Urinary bladder (tissue), 3 donors: ENCODE measurements at regions not wholly inside any gene's neighbourhood (a gene's known extent, or its start where the extent isn't known, plus 50 kb on each side); places are given as distances from the start of the nearest gene placed in this dataset.
"Not testable (repeated sequence)": the region's sequence is repeated elsewhere in the genome, so short reads cannot be mapped to it uniquely, and the experiment has no call there.

Experiments
- DNase-seq: peaks from one replicate; pipeline ENCODE4 v3.0.0-alpha.2; 2015; ENCODE audit errors: extremely low spot score
- H3K27ac ChIP-seq: one replicate; pipeline ENCODE4 v1.5.1; 2013; ENCODE audit warnings: low read depth, mild to moderate bottlenecking, moderate library complexity
- H3K36me3 ChIP-seq: one replicate; pipeline ENCODE4 v1.6.1; 2013; ENCODE audit warnings: mild to moderate bottlenecking, moderate library complexity; ENCODE audit not compliant: insufficient read depth
- H3K4me1 ChIP-seq: one replicate; pipeline ENCODE4 v1.6.1; 2013; ENCODE audit warnings: mild to moderate bottlenecking, moderate library complexity; ENCODE audit not compliant: insufficient read depth
- H3K4me3 ChIP-seq: one replicate; pipeline ENCODE4 v1.5.1; 2013; ENCODE audit warnings: low read depth, low read length
- WGBS: extraction: QIAGEN DNeasy Blood & Tissue Kit; methylation state at CpG from one replicate; pipeline ENCODE4 v1.1.7; 2013; 5-methylcytosine and 5-hydroxymethylcytosine counted together
- donor health status: healthy with polysubstance abuse.
- donor health status: healthy.

DNA sequence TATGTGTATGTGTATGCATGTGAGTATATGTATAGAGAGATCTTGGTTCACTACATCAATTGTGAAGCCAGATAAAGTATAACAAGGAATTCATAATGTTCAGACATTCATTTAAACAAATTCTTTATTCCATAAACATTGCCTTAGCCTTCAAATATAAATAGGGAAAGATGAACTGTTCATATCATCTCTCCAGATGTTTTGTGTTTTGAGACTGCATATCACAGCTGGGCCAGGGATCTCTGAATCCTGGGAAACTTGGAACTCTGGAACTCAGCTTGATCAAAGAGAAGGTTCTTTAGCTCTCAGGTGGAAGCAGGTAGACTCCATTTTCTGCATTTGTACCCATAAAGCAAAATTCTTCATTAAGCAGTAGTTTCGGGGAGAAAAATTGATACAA is 272.6 kb upstream of the ETAA1 start:
- no peaks in the 10 kb centered on the region for H3K36me3 ChIP-seq
- no peak overlapping the region for H3K4me3 ChIP-seq
- no peak for DNase-seq
- WGBS: 95% methylated on average over 1 of the region's 1 CpG
- H3K27ac ChIP-seq: no peak overlapping the region
- H3K4me1 ChIP-seq: no peaks in the 10 kb centered on the region

DNA sequence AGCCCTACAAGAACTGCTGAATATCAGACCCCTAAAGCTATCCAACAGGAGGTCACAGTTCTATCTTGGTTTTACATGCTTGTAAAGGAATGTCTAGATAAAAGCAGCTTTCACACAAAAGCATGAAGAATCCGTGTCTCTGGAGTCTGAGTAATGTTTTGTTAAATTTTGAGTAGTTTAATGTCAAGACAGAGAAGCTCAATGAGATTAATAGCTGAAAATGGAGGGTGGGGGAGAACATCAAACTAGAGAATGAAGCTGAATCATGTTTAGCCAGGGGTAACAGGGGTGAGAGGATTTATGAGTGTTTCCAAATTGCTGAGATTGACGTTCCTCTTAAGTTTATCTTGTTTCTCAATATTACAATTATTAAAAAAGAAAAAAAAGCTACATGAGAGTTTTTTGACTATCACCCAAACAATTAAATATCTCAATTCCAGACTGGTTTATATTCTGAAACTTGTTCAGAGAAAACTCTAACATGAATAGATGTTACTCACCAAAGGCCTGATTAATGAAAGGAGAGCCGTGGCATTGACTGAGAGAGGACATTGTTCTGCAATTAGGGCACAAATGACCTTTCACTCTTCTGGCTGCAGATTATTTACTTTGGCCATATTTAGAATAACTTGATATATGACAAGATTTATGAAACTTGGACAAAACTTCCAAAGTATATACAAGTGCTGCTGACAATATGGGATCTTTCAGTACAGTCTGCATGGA is 266.4 kb upstream of the ETAA1 start:
- H3K36me3 ChIP-seq: no peaks in the 10 kb centered on the region
- no peak overlapping the region for H3K4me3 ChIP-seq
- 49% methylated on average over 3 of the region's 3 CpGs for WGBS
- peak; percentile 35 for DNase-seq
- no peaks in the 10 kb centered on the region for H3K4me1 ChIP-seq
- no peak overlapping the region for H3K27ac ChIP-seq

DNA sequence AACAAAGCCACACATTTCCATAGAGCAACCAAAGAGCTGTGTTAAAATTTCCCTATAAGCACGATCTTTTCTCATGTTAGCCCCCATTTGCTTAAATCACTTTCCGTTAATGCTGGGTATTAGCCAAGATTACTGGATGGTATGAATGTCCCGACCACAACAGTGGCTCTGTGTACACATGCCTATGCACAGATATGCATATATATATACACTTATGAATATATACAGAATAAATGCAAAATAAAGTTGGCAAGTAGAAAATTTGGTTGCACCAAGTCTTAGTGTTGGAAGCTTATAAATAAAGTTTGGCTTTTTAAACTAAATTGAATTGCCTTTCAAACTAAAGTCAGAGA is 265.9 kb upstream of the ETAA1 start:
- no peak for DNase-seq
- WGBS: 57% methylated on average over 3 of the region's 3 CpGs
- Histone ChIP-seq H3K36me3 (no peaks in the 10 kb centered on the region), H3K4me1 (no peaks in the 10 kb centered on the region), H3K4me3 (no peak overlapping the region), H3K27ac (no peak overlapping the region)

DNA sequence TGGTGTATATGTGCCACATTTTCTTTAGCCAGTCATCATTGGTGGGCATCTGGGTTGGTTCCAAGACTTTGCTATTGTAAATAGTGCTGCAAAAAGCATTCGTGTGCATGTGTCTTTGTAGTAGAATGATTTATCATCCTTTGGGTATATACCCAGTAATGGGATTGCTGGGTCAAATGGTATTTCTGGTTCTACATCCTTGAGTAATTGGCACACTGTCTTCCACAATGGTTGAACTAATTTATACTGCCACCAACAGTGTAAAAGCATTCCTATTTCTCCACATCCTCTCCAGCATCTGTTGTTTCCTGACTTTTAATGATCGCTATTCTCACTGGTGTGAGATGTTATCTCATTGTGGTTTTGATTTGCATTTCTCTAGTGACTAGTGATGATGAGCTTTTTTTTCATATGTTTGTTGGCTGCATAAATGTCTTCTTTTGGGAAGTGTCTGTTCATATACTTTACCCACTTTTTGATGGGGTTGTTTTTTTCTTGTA is 264.6 kb upstream of the ETAA1 start:
- 89% methylated on average over 2 of the region's 2 CpGs for WGBS

DNA sequence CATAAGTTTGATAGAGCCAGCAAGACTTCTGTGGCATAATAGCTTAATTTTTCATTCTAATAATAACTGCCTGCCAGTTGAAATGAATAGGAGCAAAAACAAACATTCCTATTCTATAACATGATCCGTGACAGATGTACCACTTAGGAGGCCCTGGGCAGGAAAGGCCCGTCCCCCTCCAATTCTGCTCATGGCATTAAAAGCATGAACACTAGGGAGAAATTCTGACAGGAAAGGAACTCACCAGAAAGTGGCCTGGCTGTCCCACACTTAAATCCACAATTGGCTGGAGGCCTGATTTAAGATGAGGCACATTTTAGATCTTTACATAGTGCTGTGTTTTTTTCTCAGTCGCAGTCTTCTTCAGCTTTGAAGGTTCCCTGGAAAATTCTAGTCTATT is 261.9 kb upstream of the ETAA1 start:
- H3K36me3 ChIP-seq: no peaks in the 10 kb centered on the region

More for the DNA sequence above, 264.6 kb upstream of the ETAA1 start:
- not testable (repeated sequence) for DNase-seq, H3K4me3 ChIP-seq, H3K27ac ChIP-seq, H3K36me3 ChIP-seq, H3K4me1 ChIP-seq

DNA sequence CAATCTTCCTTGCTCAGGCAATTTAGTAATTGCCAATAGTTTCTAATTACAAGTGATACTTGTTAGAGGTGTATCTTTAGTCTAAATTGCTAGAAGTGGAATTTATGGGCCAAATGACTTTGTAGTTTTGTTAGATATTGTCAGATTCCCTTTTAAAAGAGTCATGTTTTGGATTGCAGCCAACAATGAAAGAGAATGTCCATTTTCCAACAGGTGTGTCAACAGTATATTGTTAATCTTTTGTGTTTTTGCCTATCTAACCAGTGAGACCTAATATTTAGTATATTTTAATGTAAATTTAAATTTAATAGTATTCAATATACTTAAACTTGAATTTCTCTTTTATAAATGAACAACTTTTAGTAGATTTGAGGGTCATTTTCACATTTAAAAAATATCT is 259.4 kb upstream of the ETAA1 start:
- DNase-seq: no peak
- no peaks in the 10 kb centered on the region for H3K4me1 ChIP-seq
- no peaks in the 10 kb centered on the region for H3K36me3 ChIP-seq
- H3K4me3 ChIP-seq: no peak overlapping the region
- no peak overlapping the region for H3K27ac ChIP-seq

More for the DNA sequence above, 261.9 kb upstream of the ETAA1 start:
- DNase-seq: no peak
- no peak overlapping the region for H3K4me3 ChIP-seq
- no peak overlapping the region for H3K27ac ChIP-seq
- WGBS: 77% methylated on average over 3 of the region's 3 CpGs
- H3K4me1 ChIP-seq: no peaks in the 10 kb centered on the region

DNA sequence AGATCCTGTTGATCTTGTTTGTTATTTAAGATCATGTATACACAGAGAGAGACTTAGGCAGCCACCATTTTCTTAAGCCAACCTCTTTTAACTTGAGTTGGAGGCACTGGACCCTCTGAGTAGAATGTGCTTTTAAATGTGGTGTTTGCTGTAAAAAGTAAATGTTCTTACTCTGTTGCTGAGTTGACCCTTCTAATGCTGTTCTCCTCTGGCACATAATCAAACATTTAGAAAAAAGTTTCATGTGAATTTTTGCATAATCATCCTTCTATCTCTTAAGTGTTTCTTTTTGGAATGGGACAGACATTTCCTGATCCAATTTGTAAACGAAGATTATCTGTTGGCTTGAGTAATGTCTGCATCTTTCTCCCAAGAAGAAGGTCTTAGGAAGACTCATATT is 255.1 kb upstream of the ETAA1 start:
- H3K4me1 ChIP-seq: no peaks in the 10 kb centered on the region
- WGBS: 22% methylated on average over 1 of the region's 1 CpG
- no peak overlapping the region for H3K4me3 ChIP-seq
- no peaks in the 10 kb centered on the region for H3K36me3 ChIP-seq
- no peak for DNase-seq
- H3K27ac ChIP-seq: no peak overlapping the region

DNA sequence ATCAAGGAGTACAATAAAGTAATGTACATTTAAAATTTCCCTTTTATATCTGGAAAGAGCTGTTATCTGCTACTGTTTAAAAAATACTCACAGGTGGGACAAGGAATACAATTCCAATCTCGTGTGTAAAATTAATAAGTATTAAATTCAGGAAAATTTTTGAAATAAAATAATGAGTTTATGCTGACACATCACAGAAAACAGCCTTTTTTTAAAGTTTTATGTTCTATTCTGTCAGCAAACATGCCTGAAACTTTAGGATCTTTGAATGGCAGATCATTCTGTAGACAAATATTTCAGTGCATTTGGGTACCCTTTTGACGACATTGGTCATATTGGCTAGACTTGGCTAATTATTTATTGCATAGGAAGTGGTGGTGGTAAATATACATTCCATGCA is 254.4 kb upstream of the ETAA1 start:
- H3K4me1 ChIP-seq: no peaks in the 10 kb centered on the region
- DNase-seq: no peak
- no peaks in the 10 kb centered on the region for H3K36me3 ChIP-seq
- H3K27ac ChIP-seq: no peak overlapping the region
- no peak overlapping the region for H3K4me3 ChIP-seq
- 81% methylated on average over 2 of the region's 2 CpGs for WGBS

DNA sequence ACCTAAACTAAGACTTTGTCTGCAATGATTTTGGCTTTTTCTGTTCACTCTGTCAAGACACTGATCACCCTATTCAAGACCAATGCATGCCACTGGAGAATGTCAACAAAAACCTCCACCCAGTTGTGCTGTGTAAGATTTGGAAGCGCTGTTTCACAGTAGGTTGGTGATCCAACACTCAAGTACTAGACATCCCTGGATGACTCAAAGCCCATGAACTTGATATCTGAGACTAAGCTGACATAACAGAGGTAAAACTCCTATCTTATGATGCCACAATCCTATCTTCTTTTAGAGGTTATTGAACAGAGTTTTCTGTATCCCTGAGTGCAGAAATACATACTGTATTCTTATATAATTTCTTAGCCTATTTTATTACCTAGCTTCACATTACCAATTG is 251.3 kb upstream of the ETAA1 start:
- no peaks in the 10 kb centered on the region for H3K4me1 ChIP-seq
- no peak overlapping the region for H3K4me3 ChIP-seq
- 96% methylated on average over 1 of the region's 1 CpG for WGBS
- DNase-seq: no peak
- H3K27ac ChIP-seq: no peak overlapping the region
- no peaks in the 10 kb centered on the region for H3K36me3 ChIP-seq

DNA sequence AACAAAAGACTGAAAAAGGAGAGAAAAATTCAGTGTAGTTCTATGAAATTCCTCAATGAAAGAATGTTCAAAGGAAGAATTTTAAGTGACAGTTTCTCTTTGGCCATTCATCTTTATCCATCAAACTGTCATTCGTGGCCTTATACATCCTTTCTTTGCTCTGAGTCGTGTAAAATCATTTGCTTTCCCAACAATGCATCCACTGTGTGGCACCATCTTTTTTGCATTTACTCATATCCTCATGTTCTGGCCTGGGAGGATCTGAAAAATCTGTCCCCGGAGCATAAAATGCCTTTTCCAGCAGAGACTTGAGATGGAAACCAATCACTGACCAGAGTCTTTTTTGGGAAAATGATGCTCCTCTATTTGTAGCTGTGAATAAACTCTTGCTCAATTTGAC is 240.3 kb upstream of the ETAA1 start:
- 86% methylated on average over 3 of the region's 3 CpGs for WGBS
- Histone ChIP-seq H3K36me3 (no peaks in the 10 kb centered on the region), H3K4me1 (no peaks in the 10 kb centered on the region), H3K4me3 (no peak overlapping the region), H3K27ac (no peak overlapping the region)
- DNase-seq: no peak

DNA sequence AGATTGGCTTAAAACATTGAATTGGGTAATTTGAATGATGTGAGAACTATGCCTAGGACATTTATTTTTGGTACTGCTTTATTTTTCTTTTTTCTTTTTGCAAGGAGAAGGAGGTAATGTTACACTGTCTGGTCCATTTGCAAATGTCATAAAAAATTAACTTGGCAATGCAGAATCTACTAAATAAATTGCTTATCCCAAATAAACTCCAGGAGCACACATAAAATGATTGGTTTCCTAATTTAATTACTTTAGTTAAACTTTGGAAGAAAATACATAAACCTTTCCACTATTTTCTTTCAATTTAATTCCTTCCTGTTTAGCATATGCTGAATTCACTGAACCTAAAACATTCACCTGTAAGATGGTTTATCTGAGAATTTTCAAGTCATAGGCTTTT is 238.4 kb upstream of the ETAA1 start:
- no peaks in the 10 kb centered on the region for H3K4me1 ChIP-seq
- no peak overlapping the region for H3K4me3 ChIP-seq
- no peak for DNase-seq
- H3K27ac ChIP-seq: no peak overlapping the region
- H3K36me3 ChIP-seq: no peaks in the 10 kb centered on the region

DNA sequence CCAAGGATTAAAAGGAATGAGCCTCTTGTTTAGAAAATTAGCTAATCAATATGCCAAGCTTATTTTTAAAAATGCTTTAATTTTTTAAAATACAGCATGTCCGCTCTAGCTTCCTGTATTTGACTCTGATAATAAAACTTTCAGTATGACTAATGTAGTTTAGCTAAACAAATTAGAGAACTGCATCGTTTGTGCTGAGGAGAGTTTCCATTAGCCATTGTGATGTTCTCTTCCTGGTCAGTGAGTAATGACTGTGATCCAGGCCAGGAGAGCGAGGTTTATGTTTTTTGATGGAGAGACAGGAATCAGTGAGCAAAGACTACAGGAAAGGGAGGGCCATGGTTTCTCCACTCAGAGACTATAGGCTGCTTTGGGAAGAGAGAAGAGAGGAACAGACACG is 237.2 kb upstream of the ETAA1 start:
- no peak for DNase-seq
- Histone ChIP-seq H3K4me3 (no peak overlapping the region), H3K4me1 (no peaks in the 10 kb centered on the region), H3K27ac (no peak overlapping the region), H3K36me3 (no peaks in the 10 kb centered on the region)
- whole genome bisulfite sequencing: 57% methylated on average over 4 of the region's 4 CpGs

DNA sequence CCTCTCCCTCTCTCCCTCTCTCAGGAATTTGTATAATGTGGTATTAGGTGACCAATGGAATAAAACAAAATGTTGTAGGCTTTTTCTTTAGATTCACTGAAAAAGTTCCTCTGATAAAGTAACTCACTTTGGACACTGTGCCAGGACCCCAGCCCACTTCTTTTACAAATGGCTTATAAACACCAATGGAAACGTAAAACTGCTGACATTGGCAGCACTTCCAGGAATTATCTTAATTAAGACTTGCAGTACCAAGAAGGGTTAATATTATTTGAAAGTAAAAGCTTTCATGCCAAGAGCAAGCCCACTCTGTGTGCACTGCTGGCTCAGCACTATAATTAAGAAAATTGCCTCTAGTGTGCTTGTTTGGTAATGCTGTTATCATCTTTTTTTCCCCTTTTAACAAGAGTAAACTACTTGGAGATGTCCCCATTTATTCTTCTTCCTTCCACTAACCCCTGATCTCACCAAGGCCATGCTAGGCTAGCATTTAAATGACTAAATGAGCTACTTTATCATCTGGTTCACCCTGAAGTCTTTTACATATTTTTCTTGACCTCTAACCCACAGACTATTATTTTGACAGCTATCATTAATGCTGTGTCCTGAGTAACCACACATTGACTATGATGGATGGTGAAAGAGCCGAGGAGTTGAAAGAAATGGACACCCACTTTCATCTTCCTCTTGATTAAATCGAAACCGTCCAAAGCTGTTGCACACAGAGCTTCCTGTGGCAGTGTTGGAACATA is 232.2 kb upstream of the ETAA1 start:
- Histone ChIP-seq H3K27ac (no peak overlapping the region), H3K4me3 (no peak overlapping the region), H3K4me1 (no peaks in the 10 kb centered on the region), H3K36me3 (no peaks in the 10 kb centered on the region)
- DNase-seq: no peak
- WGBS: 84% methylated on average over 4 of the region's 4 CpGs

DNA sequence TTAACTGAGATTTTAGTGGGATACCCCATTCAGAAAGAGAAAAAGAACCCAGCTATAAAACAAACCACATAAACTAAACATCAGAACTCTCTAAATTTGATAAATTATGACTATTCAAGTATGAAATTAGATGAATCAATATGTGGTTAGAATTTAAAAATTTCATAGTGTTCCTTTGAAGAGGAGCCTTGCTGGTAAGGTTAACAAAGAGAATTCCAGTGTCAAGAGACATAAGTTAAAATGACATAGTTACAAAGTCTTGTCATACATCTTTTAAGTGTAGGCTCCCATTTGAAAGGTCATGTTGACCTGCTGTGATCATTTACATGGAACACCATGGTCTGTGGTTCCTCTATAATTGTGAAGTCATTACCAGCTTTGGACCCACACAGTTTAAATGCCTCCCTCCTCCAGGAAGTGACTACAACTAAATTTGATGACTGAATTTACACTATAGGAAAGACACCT is 231.6 kb upstream of the ETAA1 start:
- no peak for DNase-seq
- Histone ChIP-seq H3K4me3 (no peak overlapping the region), H3K4me1 (no peaks in the 10 kb centered on the region)

More for the DNA sequence above, 231.6 kb upstream of the ETAA1 start:
- H3K27ac ChIP-seq: no peak overlapping the region
- H3K36me3 ChIP-seq: no peaks in the 10 kb centered on the region
